WTC11 (cell line): ENCODE measurements at regions not wholly inside any gene's neighbourhood (a gene's known extent, or its start where the extent isn't known, plus 50 kb on each side); places are given as distances from the start of the nearest gene placed in this dataset.

Experiments used
- ATAC-seq: fragments of 200-7000 bp; cut with Tn5 transposase; 2 replicates; pipeline ENCODE4 v1.10.0; 2021; ENCODE audit warnings: mild to moderate bottlenecking, moderate library complexity
- CTCF ChIA-PET: fragments of 300-600 bp; sonication (Branson Sonifier 250); formaldehyde crosslinking; loops from one replicate; lab custom pipeline; 2021; ENCODE audit warnings: antibody characterized with exemption; lab: Charles Lee
- POLR2A ChIA-PET: fragments of 350-600 bp; sonication (Branson Sonifier 250); formaldehyde crosslinking; loops from one replicate; lab custom pipeline; 2021; ENCODE audit warnings: antibody characterized with exemption; lab: Charles Lee
- DNase-seq: peaks from one replicate; pipeline ENCODE4 v3.0.0; 2021; ENCODE audit warnings: low spot score
- H3K27ac Mint-ChIP-seq: 2 replicates; pipeline ENCODE4 v1.8.0; 2021; ENCODE audit warnings: mixed read lengths
- H3K27me3 Mint-ChIP-seq: 2 replicates; pipeline ENCODE4 v1.8.0; 2021; ENCODE audit warnings: low read depth, mild to moderate bottlenecking, moderate library complexity, mixed read lengths
- H3K36me3 Mint-ChIP-seq: 2 replicates; pipeline ENCODE4 v1.8.0; 2021; ENCODE audit warnings: mixed read lengths
- H3K4me1 Mint-ChIP-seq: 2 replicates; pipeline ENCODE4 v1.8.0; 2022; ENCODE audit warnings: mixed read lengths
- H3K4me3 Mint-ChIP-seq: 2 replicates; pipeline ENCODE4 v1.8.0; 2021; ENCODE audit warnings: mild to moderate bottlenecking, moderate library complexity, mixed read lengths
- H3K9me3 Mint-ChIP-seq: 2 replicates; pipeline ENCODE4 v1.8.0; 2021; ENCODE audit warnings: mixed read lengths
- CREB1 ChIP-seq: sonication (generic); formaldehyde crosslinking; IDR thresholded peaks from 2 replicates; pipeline ENCODE4 v1.8.0; 2023; ENCODE audit warnings: mild to moderate bottlenecking, missing genetic modification reagents
- MLX ChIP-seq: sonication (generic); formaldehyde crosslinking; IDR thresholded peaks from 2 replicates; pipeline ENCODE4 v1.8.1; 2023; ENCODE audit warnings: mild to moderate bottlenecking, missing genetic modification reagents, moderate library complexity
- MXD4 ChIP-seq: fragments of 250-450 bp; sonication (Bioruptor Pico); IDR thresholded peaks from 2 replicates; pipeline ENCODE4 v1.8.0; 2021; ENCODE audit warnings: mild to moderate bottlenecking, moderate library complexity, borderline replicate concordance
- NFATC4 ChIP-seq: fragments of 250-450 bp; sonication (Bioruptor Pico); IDR thresholded peaks from 2 replicates; pipeline ENCODE4 v1.9.0; 2021; ENCODE audit warnings: mild to moderate bottlenecking
- NR2C2 ChIP-seq: sonication (generic); formaldehyde crosslinking; IDR thresholded peaks from 2 replicates; pipeline ENCODE4 v1.8.0; 2022; ENCODE audit warnings: mild to moderate bottlenecking, missing genetic modification reagents
- OVOL2 ChIP-seq: fragments of 250-450 bp; sonication (Bioruptor Pico); IDR thresholded peaks from 2 replicates; pipeline ENCODE4 v1.9.0; 2021; ENCODE audit warnings: mild to moderate bottlenecking, borderline replicate concordance
- SOX15 ChIP-seq: fragments of 250-450 bp; sonication (Bioruptor Pico); IDR thresholded peaks from 2 replicates; pipeline ENCODE4 v1.9.0; 2021; ENCODE audit warnings: mild to moderate bottlenecking
- TEAD1 ChIP-seq: sonication (generic); formaldehyde crosslinking; IDR thresholded peaks from 2 replicates; pipeline ENCODE4 v1.8.0; 2022; ENCODE audit warnings: mild to moderate bottlenecking, missing genetic modification reagents
- ZMAT4 ChIP-seq: fragments of 250-450 bp; sonication (Bioruptor Pico); IDR thresholded peaks from 2 replicates; pipeline ENCODE4 v1.9.0; 2021; ENCODE audit warnings: mild to moderate bottlenecking
- ZNF512 ChIP-seq: sonication (generic); formaldehyde crosslinking; IDR thresholded peaks from 2 replicates; pipeline ENCODE4 v1.8.1; 2022; ENCODE audit warnings: missing genetic modification reagents, borderline replicate concordance
- TF ChIP-seq, protein P1 (sequence below): sonication (generic); formaldehyde crosslinking; IDR thresholded peaks from 2 replicates; pipeline ENCODE4 v1.8.0; 2023; ENCODE audit warnings: mild to moderate bottlenecking, missing genetic modification reagents
- TF ChIP-seq, protein P2 (sequence below): sonication (generic); formaldehyde crosslinking; IDR thresholded peaks from 2 replicates; pipeline ENCODE4 v1.8.1; 2022; ENCODE audit warnings: mild to moderate bottlenecking, moderate library complexity, missing genetic modification reagents
- TF ChIP-seq, protein P3 (sequence below): sonication (generic); formaldehyde crosslinking; IDR thresholded peaks from 2 replicates; pipeline ENCODE4 v1.8.0; 2023; ENCODE audit warnings: missing genetic modification reagents
- TF ChIP-seq, protein P4 (sequence below): sonication (generic); formaldehyde crosslinking; IDR thresholded peaks from 2 replicates; pipeline ENCODE4 v1.8.0; 2022; ENCODE audit warnings: mild to moderate bottlenecking, missing genetic modification reagents
- TF ChIP-seq, protein P5 (sequence below): sonication (generic); formaldehyde crosslinking; IDR thresholded peaks from 2 replicates; pipeline ENCODE4 v1.8.1; 2023; ENCODE audit warnings: mild to moderate bottlenecking, missing genetic modification reagents
- TF ChIP-seq, protein P6 (sequence below): sonication (generic); formaldehyde crosslinking; IDR thresholded peaks from 2 replicates; pipeline ENCODE4 v1.8.1; 2022; ENCODE audit warnings: mild to moderate bottlenecking, missing genetic modification reagents, moderate library complexity, borderline replicate concordance
- TF ChIP-seq, protein P7 (sequence below): fragments of 250-450 bp; sonication (Bioruptor Pico); IDR thresholded peaks from 2 replicates; pipeline ENCODE4 v1.9.0; 2021; ENCODE audit warnings: mild to moderate bottlenecking

- TF ChIP-seq, protein P1, sequence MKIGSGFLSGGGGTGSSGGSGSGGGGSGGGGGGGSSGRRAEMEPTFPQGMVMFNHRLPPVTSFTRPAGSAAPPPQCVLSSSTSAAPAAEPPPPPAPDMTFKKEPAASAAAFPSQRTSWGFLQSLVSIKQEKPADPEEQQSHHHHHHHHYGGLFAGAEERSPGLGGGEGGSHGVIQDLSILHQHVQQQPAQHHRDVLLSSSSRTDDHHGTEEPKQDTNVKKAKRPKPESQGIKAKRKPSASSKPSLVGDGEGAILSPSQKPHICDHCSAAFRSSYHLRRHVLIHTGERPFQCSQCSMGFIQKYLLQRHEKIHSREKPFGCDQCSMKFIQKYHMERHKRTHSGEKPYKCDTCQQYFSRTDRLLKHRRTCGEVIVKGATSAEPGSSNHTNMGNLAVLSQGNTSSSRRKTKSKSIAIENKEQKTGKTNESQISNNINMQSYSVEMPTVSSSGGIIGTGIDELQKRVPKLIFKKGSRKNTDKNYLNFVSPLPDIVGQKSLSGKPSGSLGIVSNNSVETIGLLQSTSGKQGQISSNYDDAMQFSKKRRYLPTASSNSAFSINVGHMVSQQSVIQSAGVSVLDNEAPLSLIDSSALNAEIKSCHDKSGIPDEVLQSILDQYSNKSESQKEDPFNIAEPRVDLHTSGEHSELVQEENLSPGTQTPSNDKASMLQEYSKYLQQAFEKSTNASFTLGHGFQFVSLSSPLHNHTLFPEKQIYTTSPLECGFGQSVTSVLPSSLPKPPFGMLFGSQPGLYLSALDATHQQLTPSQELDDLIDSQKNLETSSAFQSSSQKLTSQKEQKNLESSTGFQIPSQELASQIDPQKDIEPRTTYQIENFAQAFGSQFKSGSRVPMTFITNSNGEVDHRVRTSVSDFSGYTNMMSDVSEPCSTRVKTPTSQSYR (CRISPR knock-in tag): no peak
- TF ChIP-seq, protein P2, sequence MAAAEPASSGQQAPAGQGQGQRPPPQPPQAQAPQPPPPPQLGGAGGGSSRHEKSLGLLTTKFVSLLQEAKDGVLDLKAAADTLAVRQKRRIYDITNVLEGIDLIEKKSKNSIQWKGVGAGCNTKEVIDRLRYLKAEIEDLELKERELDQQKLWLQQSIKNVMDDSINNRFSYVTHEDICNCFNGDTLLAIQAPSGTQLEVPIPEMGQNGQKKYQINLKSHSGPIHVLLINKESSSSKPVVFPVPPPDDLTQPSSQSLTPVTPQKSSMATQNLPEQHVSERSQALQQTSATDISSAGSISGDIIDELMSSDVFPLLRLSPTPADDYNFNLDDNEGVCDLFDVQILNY: no peak
- TF ChIP-seq, protein P3, sequence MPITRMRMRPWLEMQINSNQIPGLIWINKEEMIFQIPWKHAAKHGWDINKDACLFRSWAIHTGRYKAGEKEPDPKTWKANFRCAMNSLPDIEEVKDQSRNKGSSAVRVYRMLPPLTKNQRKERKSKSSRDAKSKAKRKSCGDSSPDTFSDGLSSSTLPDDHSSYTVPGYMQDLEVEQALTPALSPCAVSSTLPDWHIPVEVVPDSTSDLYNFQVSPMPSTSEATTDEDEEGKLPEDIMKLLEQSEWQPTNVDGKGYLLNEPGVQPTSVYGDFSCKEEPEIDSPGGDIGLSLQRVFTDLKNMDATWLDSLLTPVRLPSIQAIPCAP (CRISPR knock-in tag): no peak
- TF ChIP-seq CREB1 (CRISPR knock-in tag): no peak
- TF ChIP-seq MXD4 (CRISPR knock-in tag): no peak
- TF ChIP-seq NR2C2: no peak
Observed at GRCh38 chr5:145220481-145220880, 614.7 kb downstream of the PRELID2 start (continued).

DNA sequence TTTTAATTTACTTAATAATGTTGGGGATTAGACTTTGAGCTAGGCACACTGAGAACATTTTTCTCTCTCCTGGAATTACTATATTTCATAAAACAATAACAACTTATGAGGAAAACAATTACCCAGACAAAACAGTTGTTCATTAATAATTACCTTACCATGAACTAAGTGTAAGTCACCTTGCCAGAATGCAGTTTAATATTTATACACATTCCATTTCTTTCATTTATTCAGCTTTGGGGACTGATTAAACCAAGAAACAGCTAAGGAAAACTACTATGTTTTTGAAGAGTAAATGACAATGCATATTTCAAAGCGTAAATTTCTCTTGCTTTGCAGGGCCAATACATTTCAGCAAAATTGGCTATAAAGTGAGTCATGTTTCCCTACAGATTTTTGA is 616.2 kb downstream of the PRELID2 start:
- peaks cover 20% of the 10 kb centered on the region for H3K9me3 Mint-ChIP-seq
- H3K4me3 Mint-ChIP-seq: no peak overlapping the region
- H3K4me1 Mint-ChIP-seq: no peaks in the 10 kb centered on the region
- peaks cover 15% of the 10 kb centered on the region for H3K36me3 Mint-ChIP-seq
- H3K27ac Mint-ChIP-seq: no peak overlapping the region
- ChIA-PET CTCF (no interaction called here), POLR2A (no interaction called here)
- no peak for ATAC-seq
- no peaks in the 10 kb centered on the region for H3K27me3 Mint-ChIP-seq
- DNase-seq: no peak
- TF ChIP-seq, protein P4, sequence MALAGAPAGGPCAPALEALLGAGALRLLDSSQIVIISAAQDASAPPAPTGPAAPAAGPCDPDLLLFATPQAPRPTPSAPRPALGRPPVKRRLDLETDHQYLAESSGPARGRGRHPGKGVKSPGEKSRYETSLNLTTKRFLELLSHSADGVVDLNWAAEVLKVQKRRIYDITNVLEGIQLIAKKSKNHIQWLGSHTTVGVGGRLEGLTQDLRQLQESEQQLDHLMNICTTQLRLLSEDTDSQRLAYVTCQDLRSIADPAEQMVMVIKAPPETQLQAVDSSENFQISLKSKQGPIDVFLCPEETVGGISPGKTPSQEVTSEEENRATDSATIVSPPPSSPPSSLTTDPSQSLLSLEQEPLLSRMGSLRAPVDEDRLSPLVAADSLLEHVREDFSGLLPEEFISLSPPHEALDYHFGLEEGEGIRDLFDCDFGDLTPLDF (CRISPR knock-in tag): no peak
- TF ChIP-seq, protein P5, sequence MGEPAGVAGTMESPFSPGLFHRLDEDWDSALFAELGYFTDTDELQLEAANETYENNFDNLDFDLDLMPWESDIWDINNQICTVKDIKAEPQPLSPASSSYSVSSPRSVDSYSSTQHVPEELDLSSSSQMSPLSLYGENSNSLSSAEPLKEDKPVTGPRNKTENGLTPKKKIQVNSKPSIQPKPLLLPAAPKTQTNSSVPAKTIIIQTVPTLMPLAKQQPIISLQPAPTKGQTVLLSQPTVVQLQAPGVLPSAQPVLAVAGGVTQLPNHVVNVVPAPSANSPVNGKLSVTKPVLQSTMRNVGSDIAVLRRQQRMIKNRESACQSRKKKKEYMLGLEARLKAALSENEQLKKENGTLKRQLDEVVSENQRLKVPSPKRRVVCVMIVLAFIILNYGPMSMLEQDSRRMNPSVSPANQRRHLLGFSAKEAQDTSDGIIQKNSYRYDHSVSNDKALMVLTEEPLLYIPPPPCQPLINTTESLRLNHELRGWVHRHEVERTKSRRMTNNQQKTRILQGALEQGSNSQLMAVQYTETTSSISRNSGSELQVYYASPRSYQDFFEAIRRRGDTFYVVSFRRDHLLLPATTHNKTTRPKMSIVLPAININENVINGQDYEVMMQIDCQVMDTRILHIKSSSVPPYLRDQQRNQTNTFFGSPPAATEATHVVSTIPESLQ (CRISPR knock-in tag): no peak
- TF ChIP-seq ZNF512 (CRISPR knock-in tag): no peak
- TF ChIP-seq, protein P6, sequence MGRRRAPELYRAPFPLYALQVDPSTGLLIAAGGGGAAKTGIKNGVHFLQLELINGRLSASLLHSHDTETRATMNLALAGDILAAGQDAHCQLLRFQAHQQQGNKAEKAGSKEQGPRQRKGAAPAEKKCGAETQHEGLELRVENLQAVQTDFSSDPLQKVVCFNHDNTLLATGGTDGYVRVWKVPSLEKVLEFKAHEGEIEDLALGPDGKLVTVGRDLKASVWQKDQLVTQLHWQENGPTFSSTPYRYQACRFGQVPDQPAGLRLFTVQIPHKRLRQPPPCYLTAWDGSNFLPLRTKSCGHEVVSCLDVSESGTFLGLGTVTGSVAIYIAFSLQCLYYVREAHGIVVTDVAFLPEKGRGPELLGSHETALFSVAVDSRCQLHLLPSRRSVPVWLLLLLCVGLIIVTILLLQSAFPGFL (CRISPR knock-in tag): no peak
- no peak for TF ChIP-seq SOX15 (CRISPR knock-in tag)
- no peak for TF ChIP-seq OVOL2 (CRISPR knock-in tag)
- no peak for TF ChIP-seq TEAD1 (CRISPR knock-in tag)
- TF ChIP-seq MLX (CRISPR knock-in tag): no peak
- TF ChIP-seq, protein P7, sequence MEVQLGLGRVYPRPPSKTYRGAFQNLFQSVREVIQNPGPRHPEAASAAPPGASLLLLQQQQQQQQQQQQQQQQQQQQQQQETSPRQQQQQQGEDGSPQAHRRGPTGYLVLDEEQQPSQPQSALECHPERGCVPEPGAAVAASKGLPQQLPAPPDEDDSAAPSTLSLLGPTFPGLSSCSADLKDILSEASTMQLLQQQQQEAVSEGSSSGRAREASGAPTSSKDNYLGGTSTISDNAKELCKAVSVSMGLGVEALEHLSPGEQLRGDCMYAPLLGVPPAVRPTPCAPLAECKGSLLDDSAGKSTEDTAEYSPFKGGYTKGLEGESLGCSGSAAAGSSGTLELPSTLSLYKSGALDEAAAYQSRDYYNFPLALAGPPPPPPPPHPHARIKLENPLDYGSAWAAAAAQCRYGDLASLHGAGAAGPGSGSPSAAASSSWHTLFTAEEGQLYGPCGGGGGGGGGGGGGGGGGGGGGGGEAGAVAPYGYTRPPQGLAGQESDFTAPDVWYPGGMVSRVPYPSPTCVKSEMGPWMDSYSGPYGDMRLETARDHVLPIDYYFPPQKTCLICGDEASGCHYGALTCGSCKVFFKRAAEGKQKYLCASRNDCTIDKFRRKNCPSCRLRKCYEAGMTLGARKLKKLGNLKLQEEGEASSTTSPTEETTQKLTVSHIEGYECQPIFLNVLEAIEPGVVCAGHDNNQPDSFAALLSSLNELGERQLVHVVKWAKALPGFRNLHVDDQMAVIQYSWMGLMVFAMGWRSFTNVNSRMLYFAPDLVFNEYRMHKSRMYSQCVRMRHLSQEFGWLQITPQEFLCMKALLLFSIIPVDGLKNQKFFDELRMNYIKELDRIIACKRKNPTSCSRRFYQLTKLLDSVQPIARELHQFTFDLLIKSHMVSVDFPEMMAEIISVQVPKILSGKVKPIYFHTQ (CRISPR knock-in tag): no peak
- TF ChIP-seq NFATC4 (CRISPR knock-in tag): no peak
- TF ChIP-seq ZMAT4 (CRISPR knock-in tag): no peak
